Fibroblast of mammary gland (primary cell): ENCODE measurements at regions not wholly inside any gene's neighbourhood (a gene's known extent, or its start where the extent isn't known, plus 50 kb on each side); places are given as distances from the start of the nearest gene placed in this dataset.
"Not testable (repeated sequence)": the region's sequence is repeated elsewhere in the genome, so short reads cannot be mapped to it uniquely, and the experiment has no call there.

ENCODE experiments used
- DNase-seq: peaks from one replicate; pipeline ENCODE4 v3.0.0-alpha.2; 2010; ENCODE audit warnings: low read depth
- H3K4me3 ChIP-seq: 2 replicates; pipeline ENCODE4 v1.5.1; 2011; ENCODE audit warnings: low read depth, mild to moderate bottlenecking, low read length, moderate library complexity; ENCODE audit not compliant: control insufficient read depth

DNA sequence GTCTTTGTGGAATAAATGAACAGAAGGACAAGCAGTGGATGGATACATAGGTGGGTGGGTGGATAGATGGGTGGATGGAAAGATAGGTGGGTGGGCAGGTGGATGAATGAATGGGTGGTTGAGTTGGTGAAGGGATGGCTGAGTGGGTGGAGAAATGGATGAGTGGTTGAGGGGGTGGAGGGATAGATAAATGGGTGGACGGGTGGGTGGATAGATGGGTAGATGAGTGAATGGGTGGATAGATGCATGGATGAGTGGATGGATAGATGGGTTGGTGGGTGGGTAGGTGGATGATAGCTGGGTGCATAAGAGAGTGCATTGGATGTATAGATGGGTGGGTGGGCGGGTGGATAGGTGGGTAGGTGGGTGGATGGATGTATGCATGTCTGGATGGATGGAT, 63.5 kb downstream of the UNC93B1 start:
- H3K4me3 ChIP-seq, DNase-seq: not testable (repeated sequence)

GRCh38 chr11:67938964-67939363, 64.9 kb downstream of the UNC93B1 start:
- not testable (repeated sequence) for DNase-seq, H3K4me3 ChIP-seq

- not testable (repeated sequence) for DNase-seq, H3K4me3 ChIP-seq
Observed at GRCh38 chr11:67938371-67938770, 65.5 kb downstream of the UNC93B1 start.

GRCh38 chr11:67923565-67923964, 80.3 kb downstream of the UNC93B1 start:
- not testable (repeated sequence) for H3K4me3 ChIP-seq, DNase-seq

GRCh38 chr11:67920546-67920945, 83.4 kb downstream of the UNC93B1 start:
- DNase-seq: not testable (repeated sequence)

DNA sequence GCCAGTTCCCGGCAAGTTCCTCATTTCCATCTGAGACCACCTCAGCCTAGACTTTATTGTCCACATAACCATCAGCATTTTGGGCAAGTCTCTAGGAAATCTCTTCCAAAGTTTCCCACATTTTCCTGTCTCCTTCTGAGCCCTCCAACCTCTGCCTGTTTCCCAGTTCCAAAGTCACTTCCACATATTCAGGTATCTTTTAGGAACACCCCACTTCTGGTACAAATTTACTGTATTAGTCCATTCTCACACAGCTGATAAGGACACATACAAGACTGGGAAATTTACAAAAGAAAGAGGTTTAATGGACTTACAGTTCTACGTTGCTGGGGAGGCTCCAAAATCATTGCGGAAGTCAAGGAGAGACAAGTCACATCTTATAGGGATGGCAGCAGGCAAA, 91.7 kb downstream of the UNC93B1 start:
- H3K4me3 ChIP-seq, DNase-seq: not testable (repeated sequence)

More at GRCh38 chr11:67920546-67920945, 83.4 kb downstream of the UNC93B1 start:
- H3K4me3 ChIP-seq: not testable (repeated sequence)

DNA sequence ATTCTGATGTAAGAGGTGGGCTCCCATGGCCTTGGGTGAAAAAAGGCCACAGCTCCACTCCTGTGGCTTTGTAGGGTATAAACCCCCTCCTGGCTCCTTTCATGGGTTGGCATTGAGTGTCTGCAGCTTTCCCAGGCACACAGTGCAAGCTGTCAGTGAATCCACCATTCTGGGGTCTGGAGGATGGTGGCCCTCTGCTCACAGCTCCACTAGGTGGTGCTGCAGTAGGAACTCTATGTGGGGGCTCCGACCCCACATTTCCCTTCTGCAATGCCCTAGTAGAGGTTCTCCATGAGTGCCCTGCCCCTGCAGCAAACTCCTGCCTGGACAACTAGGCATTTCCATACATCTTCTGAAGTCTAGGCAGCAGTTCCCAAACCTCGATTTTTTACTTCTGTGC, 92.7 kb downstream of the UNC93B1 start:
- not testable (repeated sequence) for H3K4me3 ChIP-seq, DNase-seq

DNA sequence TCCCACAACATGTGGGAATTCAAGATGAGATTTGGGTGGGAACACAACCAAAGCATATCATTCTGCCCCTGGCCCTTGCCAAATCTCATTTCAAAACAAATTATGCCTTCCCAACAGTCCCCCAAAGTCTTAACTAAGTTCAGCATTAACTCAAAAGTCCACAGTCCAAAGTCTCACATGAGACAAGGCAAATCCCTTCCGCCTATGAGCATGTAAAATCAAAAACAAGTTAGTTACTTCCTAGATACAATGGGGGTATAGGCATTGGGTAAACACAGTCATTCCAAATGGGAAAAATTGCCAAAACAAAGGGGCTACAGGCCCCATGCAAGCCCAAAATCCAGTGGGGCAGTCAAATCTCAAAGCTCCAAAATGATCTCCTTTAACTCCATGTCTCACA, 93.1 kb downstream of the UNC93B1 start:
- H3K4me3 ChIP-seq, DNase-seq: not testable (repeated sequence)

DNA sequence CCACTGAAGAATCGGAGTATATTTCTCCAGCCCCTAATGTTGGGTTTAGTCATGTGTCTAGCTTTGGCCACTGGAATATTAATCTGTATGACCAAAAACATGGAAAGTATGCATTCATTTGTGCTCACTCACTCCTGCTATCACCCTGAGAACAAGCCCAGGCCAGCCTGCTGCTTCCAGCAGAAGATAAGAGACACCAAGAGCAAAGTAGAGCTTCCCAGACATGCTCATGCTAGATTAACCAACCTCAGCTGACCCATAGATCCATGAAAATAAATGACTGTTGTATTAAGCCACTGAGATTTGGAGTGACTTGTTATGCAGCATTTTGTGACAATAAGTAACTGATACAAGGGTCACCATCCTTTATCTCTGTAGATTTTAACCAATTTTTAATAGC, 96.9 kb downstream of the UNC93B1 start:
- DNase-seq, H3K4me3 ChIP-seq: not testable (repeated sequence)

DNA sequence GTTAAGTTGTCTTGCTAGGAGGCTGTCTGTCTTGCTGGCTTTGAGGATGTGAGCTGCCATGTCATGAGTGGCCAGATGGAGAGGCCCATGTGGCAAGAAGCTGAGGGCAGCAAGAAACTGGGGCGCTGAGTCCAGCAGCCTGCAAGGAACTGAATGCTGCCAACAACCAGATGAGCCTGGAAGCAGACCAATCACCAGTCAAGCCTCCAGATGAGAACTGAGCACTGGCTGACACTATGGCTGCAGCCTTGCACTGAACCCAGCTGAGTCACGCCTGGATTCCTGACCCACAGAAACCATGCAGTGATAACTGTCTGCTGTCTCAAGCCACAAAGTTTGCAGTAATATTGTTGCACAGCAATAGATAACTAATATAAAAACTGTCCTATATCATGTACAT, 104.4 kb downstream of the UNC93B1 start:
- not testable (repeated sequence) for H3K4me3 ChIP-seq
- DNase-seq: peak; percentile 51

DNA sequence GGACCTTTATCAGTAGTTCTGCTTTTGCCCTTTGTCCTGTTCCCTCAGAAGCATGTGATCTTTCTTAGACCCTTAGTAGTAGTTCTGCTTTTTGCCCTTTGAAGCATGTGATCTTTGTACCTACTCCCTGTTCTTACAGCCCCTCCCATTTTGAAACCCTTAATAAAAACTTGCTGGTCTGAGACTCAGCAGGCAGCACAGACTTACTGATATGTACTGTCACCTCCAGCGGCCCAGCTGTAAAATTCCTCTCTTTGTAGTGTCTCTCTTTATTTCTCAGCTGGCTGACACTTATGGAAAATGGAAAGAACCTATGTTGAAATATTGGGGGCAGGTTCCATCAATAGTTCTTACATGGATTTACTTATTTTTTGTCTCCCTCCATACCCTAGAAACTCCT, 110.4 kb downstream of the UNC93B1 start:
- DNase-seq, H3K4me3 ChIP-seq: not testable (repeated sequence)

GRCh38 chr11:67889646-67890045, 114.3 kb downstream of the UNC93B1 start:
- not testable (repeated sequence) for H3K4me3 ChIP-seq, DNase-seq

DNA sequence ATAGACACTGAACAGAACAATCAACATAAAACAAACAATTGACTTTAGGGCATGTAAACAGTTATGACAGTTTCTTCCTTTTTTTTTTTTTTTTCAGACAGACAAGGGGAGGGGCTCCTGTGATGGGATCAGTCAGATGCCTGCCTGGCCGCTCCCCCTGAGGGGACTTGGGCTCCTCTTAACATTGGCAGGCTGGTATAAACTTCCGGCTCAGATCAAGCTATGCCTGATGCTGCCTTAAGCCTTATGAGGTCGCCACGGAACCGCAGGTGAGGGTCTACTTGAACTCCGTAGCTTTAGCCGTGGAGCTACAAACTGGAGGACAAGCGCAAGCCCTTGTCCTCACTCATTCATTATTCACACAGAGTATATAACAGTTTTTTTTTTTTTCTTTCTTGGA, 115.8 kb downstream of the UNC93B1 start:
- not testable (repeated sequence) for H3K4me3 ChIP-seq, DNase-seq

GRCh38 chr11:67886672-67887071, 117.2 kb downstream of the UNC93B1 start:
- DNase-seq: not testable (repeated sequence)

GRCh38 chr11:67886207-67886606, 117.7 kb downstream of the UNC93B1 start:
- H3K4me3 ChIP-seq, DNase-seq: not testable (repeated sequence)

More at GRCh38 chr11:67886672-67887071, 117.2 kb downstream of the UNC93B1 start:
- not testable (repeated sequence) for H3K4me3 ChIP-seq

GRCh38 chr11:67885574-67885973, 118.3 kb downstream of the UNC93B1 start:
- H3K4me3 ChIP-seq, DNase-seq: not testable (repeated sequence)

DNA sequence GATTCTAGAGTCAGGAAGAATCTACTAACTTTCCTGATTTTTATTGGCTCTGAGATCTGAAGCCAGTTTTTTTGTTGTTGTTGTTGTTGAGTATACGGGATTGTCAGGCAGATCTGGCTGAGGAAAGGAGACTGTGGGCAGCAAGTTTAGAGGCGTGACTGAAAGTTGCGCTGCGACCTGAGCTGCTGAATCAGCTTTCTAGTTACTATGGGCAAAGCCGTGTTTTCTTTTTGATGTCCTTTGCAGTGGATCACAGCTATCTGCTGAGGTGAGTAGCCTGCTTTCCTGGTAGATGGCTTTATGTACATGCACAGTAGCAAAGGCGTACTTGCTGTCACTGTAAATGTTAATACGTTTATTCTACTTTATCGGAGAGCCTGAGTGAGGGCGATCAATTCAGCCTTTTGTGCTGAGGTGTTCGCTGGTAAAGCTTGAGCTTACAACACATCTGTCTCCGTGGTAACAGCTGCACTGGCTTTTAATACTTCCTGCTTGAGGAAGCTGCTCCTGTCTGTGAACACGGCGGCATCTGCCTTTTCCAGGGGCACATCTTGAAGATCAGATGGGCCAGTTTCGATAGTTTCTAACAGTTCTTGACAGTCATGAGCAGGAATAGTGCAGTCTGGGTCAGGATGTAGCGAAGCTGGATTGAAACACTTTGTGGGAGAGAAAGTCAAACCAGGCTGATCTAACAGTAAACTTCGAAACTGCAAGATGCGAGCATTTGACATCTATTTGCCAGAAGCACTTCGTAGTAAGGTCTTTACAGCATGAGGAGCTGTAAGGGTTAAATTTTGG, 118.9 kb downstream of the UNC93B1 start:
- not testable (repeated sequence) for H3K4me3 ChIP-seq, DNase-seq

DNA sequence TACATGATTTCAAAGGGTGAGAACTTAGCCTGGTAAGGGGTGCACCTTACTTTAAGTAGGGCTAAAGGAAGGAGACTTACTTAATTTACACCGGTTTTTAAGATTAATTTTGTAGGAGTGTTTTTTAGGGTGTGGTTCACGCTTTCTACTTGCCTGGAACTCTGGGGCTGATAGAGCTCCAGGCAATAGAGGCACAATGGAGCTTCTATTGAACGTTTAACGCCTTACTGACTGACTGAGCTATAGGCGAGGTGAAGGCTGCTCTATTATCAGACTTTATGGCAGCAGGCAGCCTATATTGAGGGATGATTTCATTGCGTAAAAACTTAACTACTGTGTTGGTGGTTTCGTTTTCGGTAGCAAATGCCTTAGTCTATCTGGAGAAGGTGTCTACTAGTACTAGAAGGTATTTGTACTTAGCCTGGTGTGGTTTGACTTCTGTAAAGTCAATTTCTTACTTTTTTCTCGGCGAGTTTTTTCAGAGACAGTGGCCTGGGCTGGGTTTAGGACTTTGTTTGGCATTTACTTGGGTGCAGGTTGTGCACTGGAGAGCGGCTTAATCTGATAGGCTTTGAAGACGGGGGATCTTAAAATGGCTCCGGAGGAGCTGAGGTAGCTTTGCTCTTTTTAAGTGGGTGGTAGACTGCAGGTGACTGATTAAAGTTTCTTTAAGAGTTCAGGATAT, 119.7 kb downstream of the UNC93B1 start:
- not testable (repeated sequence) for H3K4me3 ChIP-seq, DNase-seq

GRCh38 chr11:67882304-67882703, 121.6 kb downstream of the UNC93B1 start:
- not testable (repeated sequence) for H3K4me3 ChIP-seq, DNase-seq
